Psoas muscle (tissue), 7 donors: ENCODE measurements at regions not wholly inside any gene's neighbourhood (a gene's known extent, or its start where the extent isn't known, plus 50 kb on each side); places are given as distances from the start of the nearest gene placed in this dataset.
A peak's percentile ranks its signal among the peaks of the same experiment; 100 is the strongest.

Experiments used
- ATAC-seq, 4 donors: fragments of 200-7000 bp; cut with Tn5 transposase; one replicate each; pipeline ENCODE4 v1.9.1; 2020; ENCODE audit warnings: moderate library complexity in 3 of 4, mild to moderate bottlenecking in 2 of 4
- DNase-seq, 2 donors: peaks; one replicate each; pipeline ENCODE4 v3.0.0-alpha.2; 2020
- H3K27ac ChIP-seq: fragments of 200-600 bp; one replicate; pipeline ENCODE4 v1.8.0; 2022
- H3K27me3 ChIP-seq, 3 donors: fragments of 200-600 bp in 1 of 3; one replicate each; pipeline versions ENCODE4 v1.6.1 to v1.8.0; 2013 to 2022; ENCODE audit warnings: low read length in 2 of 3, mild to moderate bottlenecking in 2 of 3, moderate library complexity in 1 of 3; ENCODE audit not compliant: insufficient read depth in 3 of 3
- H3K36me3 ChIP-seq, 2 donors: fragments of 200-600 bp in 1 of 2; one replicate each; pipeline versions ENCODE4 v1.6.1 to v1.8.0; 2013 to 2022; ENCODE audit warnings: low read depth in 1 of 2, mild to moderate bottlenecking in 1 of 2, moderate library complexity in 1 of 2; ENCODE audit not compliant: insufficient read depth in 1 of 2
- H3K4me1 ChIP-seq: fragments of 200-600 bp; one replicate; pipeline ENCODE4 v1.8.0; 2022
- H3K4me3 ChIP-seq: fragments of 200-600 bp; one replicate; pipeline ENCODE4 v1.8.0; 2022; ENCODE audit warnings: mild to moderate bottlenecking
- H3K9me3 ChIP-seq: fragments of 200-600 bp; one replicate; pipeline ENCODE4 v1.8.0; 2022
- WGBS, 3 donors: extraction: QIAGEN DNeasy Blood & Tissue Kit; methylation state at CpG; one replicate each; pipeline versions ENCODE4 v1.1.6 to v1.1.7; 2013; 5-methylcytosine and 5-hydroxymethylcytosine counted together
- intact Hi-C, 2 donors: fragments of 100-400 bp; cut with DNase I; formaldehyde crosslinking; loops; one replicate each; pipeline versions ENCODE4 v1.11.0 to v1.14.2; 2022
- TF ChIP-seq, protein P1 (sequence below): fragments of 200-600 bp; IDR thresholded peaks from one replicate; pipeline ENCODE4 v1.8.0; 2022; ENCODE audit warnings: antibody characterized with exemption
- donor health status: healthy with polysubstance abuse.
- donor health status: DM: no; HTN: no; CAD: no; lungs with moderate emphysema.
- donor health status: Bipolar disorder and iron deficiency.
- donor health status: healthy.
- donor health status: DM: yes; HTN: yes; CAD: no.
- donor health status: DM: no; HTN: no; CAD: no.
- donor health status: DM: yes; HTN: yes; CAD: no.

DNA sequence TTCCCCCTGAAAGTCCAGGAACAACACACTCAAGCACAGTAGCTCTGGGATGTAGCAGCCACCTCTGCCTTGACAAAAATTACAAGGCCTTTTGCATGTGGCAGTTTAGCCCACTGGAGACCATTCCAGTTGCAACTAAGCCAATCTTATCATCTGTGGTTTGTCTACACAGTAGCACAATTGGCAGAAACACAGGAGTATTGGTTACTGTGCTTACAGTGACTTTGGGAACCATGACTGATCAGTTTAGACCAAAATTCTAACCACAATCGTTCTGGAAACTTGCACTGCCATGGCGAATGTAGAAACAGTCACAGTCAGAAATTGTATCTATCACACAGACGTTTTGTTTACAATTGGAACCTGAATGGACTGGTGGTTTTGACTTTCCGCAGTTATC lies 403.7 kb upstream of the MEIS1 start:
- no peak for DNase-seq
- TF ChIP-seq, protein P1, sequence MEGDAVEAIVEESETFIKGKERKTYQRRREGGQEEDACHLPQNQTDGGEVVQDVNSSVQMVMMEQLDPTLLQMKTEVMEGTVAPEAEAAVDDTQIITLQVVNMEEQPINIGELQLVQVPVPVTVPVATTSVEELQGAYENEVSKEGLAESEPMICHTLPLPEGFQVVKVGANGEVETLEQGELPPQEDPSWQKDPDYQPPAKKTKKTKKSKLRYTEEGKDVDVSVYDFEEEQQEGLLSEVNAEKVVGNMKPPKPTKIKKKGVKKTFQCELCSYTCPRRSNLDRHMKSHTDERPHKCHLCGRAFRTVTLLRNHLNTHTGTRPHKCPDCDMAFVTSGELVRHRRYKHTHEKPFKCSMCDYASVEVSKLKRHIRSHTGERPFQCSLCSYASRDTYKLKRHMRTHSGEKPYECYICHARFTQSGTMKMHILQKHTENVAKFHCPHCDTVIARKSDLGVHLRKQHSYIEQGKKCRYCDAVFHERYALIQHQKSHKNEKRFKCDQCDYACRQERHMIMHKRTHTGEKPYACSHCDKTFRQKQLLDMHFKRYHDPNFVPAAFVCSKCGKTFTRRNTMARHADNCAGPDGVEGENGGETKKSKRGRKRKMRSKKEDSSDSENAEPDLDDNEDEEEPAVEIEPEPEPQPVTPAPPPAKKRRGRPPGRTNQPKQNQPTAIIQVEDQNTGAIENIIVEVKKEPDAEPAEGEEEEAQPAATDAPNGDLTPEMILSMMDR = no peak
- 66 to 80% (median 68%) methylated on average over 4 of the region's 4 CpGs for WGBS, 3 donors
- Histone ChIP-seq H3K27me3 (no peaks in the 10 kb centered on the region), H3K4me3 (no peak overlapping the region), H3K36me3 (no peaks in the 10 kb centered on the region), H3K9me3 (no peaks in the 10 kb centered on the region), H3K4me1 (peaks cover 7% of the 10 kb centered on the region), H3K27ac (no peak overlapping the region)
- ATAC-seq = no peak
- intact Hi-C loops = loop anchor here in 1 of 2 donors (5.0 kb wide), 1 partner anchor 1606 kb away; no protein-coding TSS in a partner anchor

DNA sequence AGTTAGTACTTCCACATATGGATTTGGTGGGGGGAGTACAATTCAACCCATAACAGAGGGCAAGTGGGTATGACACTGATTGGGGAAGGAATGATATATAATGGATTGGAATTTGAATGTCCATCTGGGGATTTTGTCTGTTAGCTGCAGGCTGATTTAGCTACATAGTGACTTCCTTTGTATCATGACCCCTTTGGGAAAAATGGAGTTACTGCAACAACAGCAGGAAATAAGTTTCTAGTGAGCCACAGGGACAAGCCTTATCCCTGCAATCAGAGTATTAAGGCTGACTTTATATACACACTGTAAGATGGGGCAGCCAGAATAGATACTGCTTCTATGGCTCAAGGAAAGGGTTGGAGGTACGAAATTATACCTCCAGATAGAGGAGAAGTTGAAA lies 404.4 kb upstream of the MEIS1 start:
- no peaks in the 10 kb centered on the region for H3K9me3 ChIP-seq
- WGBS, 3 donors = 77 to 91% (median 90%) methylated on average over 1 of the region's 1 CpG
- TF ChIP-seq, protein P1 = no peak
- no peaks in the 10 kb centered on the region for H3K36me3 ChIP-seq
- no peak overlapping the region for H3K27ac ChIP-seq
- DNase-seq (no peak), ATAC-seq (no peak)
- H3K4me3 ChIP-seq = no peak overlapping the region
- H3K4me1 ChIP-seq = peaks cover 7% of the 10 kb centered on the region
- intact Hi-C loops = loop anchor here in 1 of 2 donors (5.0 kb wide), 1 partner anchor 1607 kb away; no protein-coding TSS in a partner anchor
- no peaks in the 10 kb centered on the region for H3K27me3 ChIP-seq

DNA sequence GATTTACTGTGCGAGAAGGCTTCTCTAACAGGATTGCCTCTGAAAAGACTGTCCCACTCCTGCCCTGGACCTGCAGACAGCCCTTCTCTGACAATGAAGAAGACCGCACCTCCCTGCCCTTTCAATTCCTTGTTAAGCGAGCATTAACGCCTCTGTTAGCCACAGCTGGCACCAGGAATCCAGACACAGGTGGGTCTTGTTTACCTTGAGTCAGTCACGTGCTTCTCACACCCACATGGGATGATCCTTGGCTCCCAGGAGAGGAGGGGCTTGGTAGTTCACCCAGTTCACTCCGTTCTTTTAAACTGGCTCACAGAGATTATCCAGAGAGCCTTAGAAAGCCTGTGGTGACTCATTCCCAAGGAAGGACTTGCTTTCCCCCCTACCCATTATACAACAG lies 410.5 kb upstream of the MEIS1 start:
- Histone ChIP-seq H3K4me3 (no peak overlapping the region), H3K4me1 (peaks cover 3% of the 10 kb centered on the region), H3K36me3 (no peaks in the 10 kb centered on the region), H3K9me3 (no peaks in the 10 kb centered on the region), H3K27ac (no peak overlapping the region), H3K27me3 (no peaks in the 10 kb centered on the region)
- TF ChIP-seq, protein P1 = no peak
- DNase-seq (no peak), ATAC-seq (no peak)
- WGBS, 3 donors = 71 to 81% (median 79%) methylated on average over 6 of the region's 6 CpGs
- intact Hi-C loops = no loop called here

DNA sequence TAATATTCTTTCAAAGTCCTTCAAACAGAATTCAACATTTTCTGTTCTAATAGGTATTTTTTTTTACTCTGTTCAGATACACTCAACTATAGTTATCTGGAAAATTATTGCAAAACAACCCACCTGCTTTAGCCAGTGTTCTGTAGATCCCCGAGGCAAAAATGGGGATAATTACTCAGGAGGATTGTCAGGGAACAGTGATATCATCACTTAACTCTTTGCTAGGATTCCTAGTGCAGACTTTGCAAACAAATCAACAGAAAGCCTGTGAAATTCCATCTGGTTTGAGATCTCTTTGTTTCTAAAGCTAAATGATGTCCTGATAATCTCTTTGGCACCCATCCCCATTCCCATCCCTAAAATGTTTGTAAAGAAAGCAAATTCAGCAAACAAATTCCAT lies 413.6 kb upstream of the MEIS1 start:
- DNase-seq (no peak), ATAC-seq (no peak)
- intact Hi-C loops = no loop called here
- WGBS, 3 donors = 11 to 18% (median 14%) methylated on average over 1 of the region's 1 CpG
- H3K27me3 ChIP-seq = no peaks in the 10 kb centered on the region
- H3K27ac ChIP-seq = no peak overlapping the region
- peaks cover 3% of the 10 kb centered on the region for H3K4me1 ChIP-seq
- H3K36me3 ChIP-seq = no peaks in the 10 kb centered on the region
- no peaks in the 10 kb centered on the region for H3K9me3 ChIP-seq
- TF ChIP-seq, protein P1 = no peak
- H3K4me3 ChIP-seq = no peak overlapping the region

- no peaks in the 10 kb centered on the region for H3K9me3 ChIP-seq
- no peak overlapping the region for H3K27ac ChIP-seq
- DNase-seq (no peak), ATAC-seq (peak in 1 of 4 donors; percentile 47)
- no peak overlapping the region for H3K4me3 ChIP-seq
- H3K36me3 ChIP-seq = no peaks in the 10 kb centered on the region
- peaks cover 3% of the 10 kb centered on the region for H3K4me1 ChIP-seq
- WGBS, 3 donors = 88 to 97% (median 94%) methylated on average over 2 of the region's 2 CpGs
- no peaks in the 10 kb centered on the region for H3K27me3 ChIP-seq
- TF ChIP-seq, protein P1 = no peak
- intact Hi-C loops = no loop called here
Observed at GRCh38 chr2:66017763-66018162, 417.2 kb upstream of the MEIS1 start.
